GM12875 (cell line): ENCODE measurements at regions not wholly inside any gene's neighbourhood (a gene's known extent, or its start where the extent isn't known, plus 50 kb on each side); places are given as distances from the start of the nearest gene placed in this dataset.

Source experiments
- H3K4me3 ChIP-seq: one replicate; pipeline ENCODE4 v1.5.1; 2011; ENCODE audit warnings: low read depth, low read length, control low read depth
- TF ChIP-seq, protein P1 (sequence below): IDR thresholded peaks from 2 replicates; pipeline ENCODE4 v1.5.1; 2011; ENCODE audit warnings: low read depth, mild to moderate bottlenecking, control low read depth, inconsistent platforms, low read length, moderate library complexity, borderline replicate concordance; ENCODE audit not compliant: insufficient read depth

DNA sequence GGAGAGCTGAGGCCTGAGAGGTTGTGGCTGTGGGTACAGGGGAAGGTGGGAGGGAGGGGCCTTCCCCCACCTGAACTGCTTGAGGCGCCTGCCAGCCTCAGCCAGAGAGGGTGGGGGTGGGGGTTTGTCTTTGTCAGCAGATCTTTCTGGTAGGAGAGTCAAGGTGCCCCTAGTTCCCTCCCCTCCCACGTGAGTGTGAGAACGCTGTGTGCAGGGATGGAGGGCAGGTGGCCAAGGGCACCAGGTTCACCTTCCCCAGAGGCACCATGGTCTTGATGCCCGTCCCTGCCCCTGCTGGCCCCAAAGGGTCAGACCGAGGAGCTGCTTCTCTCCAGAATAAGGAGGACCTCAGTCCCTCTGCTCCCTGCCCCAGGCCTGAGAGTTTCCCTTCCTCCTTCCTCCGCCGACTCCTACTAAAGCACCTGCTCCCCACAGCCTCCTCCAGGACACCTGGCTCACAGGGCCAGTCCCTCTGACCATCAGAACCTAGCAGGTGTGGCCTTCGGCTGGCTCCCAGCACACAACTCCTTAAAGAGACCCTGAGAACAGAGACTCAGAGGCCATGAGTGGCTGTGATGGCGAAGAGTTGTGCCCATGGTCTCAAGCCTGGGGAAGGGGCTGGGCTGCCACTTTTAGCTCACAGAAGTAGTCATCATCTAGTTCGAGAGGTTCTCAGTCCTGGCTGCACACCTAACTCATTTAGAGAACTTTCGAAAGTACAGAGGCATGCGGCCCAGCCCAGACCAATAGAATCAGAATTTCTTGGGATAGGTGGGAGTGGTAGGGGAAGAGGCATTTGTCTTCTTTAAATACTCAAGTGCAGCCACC, 113.2 kb upstream of the LHX1 start:
- H3K4me3 ChIP-seq = no peak overlapping the region
- TF ChIP-seq, protein P1, sequence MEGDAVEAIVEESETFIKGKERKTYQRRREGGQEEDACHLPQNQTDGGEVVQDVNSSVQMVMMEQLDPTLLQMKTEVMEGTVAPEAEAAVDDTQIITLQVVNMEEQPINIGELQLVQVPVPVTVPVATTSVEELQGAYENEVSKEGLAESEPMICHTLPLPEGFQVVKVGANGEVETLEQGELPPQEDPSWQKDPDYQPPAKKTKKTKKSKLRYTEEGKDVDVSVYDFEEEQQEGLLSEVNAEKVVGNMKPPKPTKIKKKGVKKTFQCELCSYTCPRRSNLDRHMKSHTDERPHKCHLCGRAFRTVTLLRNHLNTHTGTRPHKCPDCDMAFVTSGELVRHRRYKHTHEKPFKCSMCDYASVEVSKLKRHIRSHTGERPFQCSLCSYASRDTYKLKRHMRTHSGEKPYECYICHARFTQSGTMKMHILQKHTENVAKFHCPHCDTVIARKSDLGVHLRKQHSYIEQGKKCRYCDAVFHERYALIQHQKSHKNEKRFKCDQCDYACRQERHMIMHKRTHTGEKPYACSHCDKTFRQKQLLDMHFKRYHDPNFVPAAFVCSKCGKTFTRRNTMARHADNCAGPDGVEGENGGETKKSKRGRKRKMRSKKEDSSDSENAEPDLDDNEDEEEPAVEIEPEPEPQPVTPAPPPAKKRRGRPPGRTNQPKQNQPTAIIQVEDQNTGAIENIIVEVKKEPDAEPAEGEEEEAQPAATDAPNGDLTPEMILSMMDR = no peak

GRCh38 chr17:36824678-36825101, 112.6 kb upstream of the LHX1 start:
- TF ChIP-seq, protein P1 = no peak

DNA sequence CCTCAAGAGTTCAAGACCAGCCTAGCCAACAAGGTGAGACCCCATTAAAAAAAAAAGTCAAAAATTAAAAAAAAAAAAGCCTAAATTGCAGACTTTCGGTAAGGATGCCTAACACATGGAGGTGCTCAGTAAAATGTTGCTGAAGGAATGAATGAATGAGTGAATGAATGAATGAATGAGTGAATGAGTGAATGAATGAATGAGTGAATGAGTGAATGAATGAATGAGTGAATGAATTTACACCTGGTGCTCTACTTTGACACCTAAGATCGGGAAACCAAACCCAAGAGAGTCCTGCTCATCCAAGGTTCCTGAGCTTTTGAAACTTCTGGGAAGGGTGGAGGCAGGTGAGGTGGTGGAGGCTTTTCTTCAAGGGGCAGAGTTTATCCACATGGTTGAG, 112.2 kb upstream of the LHX1 start:
- H3K4me3 ChIP-seq = no peak overlapping the region
- TF ChIP-seq, protein P1 = no peak

More at GRCh38 chr17:36824678-36825101, 112.6 kb upstream of the LHX1 start:
- H3K4me3 ChIP-seq = no peak overlapping the region

- H3K4me3 ChIP-seq = no peak overlapping the region
- TF ChIP-seq, protein P1 = no peak
Observed at GRCh38 chr17:36825521-36825920, 111.8 kb upstream of the LHX1 start.

- TF ChIP-seq, protein P1 = no peak
- no peak overlapping the region for H3K4me3 ChIP-seq
Observed at GRCh38 chr17:36825951-36826350, 111.3 kb upstream of the LHX1 start.

GRCh38 chr17:36827081-36827480, 110.2 kb upstream of the LHX1 start:
- TF ChIP-seq, protein P1 = no peak
- H3K4me3 ChIP-seq = no peak overlapping the region

GRCh38 chr17:36829676-36830075, 107.6 kb upstream of the LHX1 start:
- H3K4me3 ChIP-seq = no peak overlapping the region
- TF ChIP-seq, protein P1 = no peak
